GM12878 (cell line): ENCODE measurements at regions not wholly inside any gene's neighbourhood (a gene's known extent, or its start where the extent isn't known, plus 50 kb on each side); places are given as distances from the start of the nearest gene placed in this dataset.

Experiments used
- ATAC-seq: fragments of 200-7000 bp; cut with Tn5 transposase; 3 replicates; pipeline ENCODE4 v1.9.1; 2020; ENCODE audit warnings: mild to moderate bottlenecking, moderate library complexity
- BruUV-seq: library from RNA; stranded (reverse); fragments of 400-500 nt; replicated peaks from 2 replicates; lab custom pipeline; 2021; lab: Mats Ljungman, UMichigan
- CTCF ChIA-PET: fragments of 300-600 bp; sonication (Branson Sonifier 250); formaldehyde crosslinking; extraction: SDS; loops from one replicate; lab custom pipeline; 2021; ENCODE audit warnings: inconsistent platforms; lab: Yijun Ruan, JAX
- POLR2A ChIA-PET: fragments of 350-600 bp; formaldehyde crosslinking; extraction: SDS; loops from one replicate; lab custom pipeline; 2021; ENCODE audit warnings: inconsistent platforms; lab: Charles Lee
- RAD21 ChIA-PET: fragments of 300-600 bp; sonication (Branson Sonifier 250); formaldehyde crosslinking; loops from one replicate; lab custom pipeline; 2023; ENCODE audit warnings: antibody characterized with exemption; ENCODE audit not compliant: unreplicated experiment; lab: Charles Lee
- SMC1A ChIA-PET: fragments of 300-600 bp; sonication (Branson Sonifier 250); formaldehyde crosslinking; loops from one replicate; lab custom pipeline; 2023; ENCODE audit not compliant: unreplicated experiment, uncharacterized antibody; lab: Charles Lee
- DNase-seq: peaks from one replicate; pipeline ENCODE4 v3.0.0-alpha.2; 2011; ENCODE audit warnings: low read depth, low spot score
- FAIRE-seq: peaks from 3 replicates; lab custom pipeline; 2011; peaks lifted over from hg19 to GRCh38; lab: Jason Lieb, UNC
- H2AFZ ChIP-seq: 2 replicates; pipeline ENCODE4 v1.6.0; 2011; ENCODE audit warnings: low read depth, low read length, control low read depth; ENCODE audit not compliant: control insufficient read depth
- H3K27ac ChIP-seq: 2 replicates; pipeline ENCODE4 v1.5.1; 2011; ENCODE audit warnings: control low read depth; ENCODE audit not compliant: control insufficient read depth, insufficient read depth
- H3K27me3 ChIP-seq, 2 experiments: replicated peaks in 1 of 2; 2 replicates each; pipeline versions ENCODE4 v1.6.0 to v1.6.1; 2011; ENCODE audit warnings: low read length in 1 of 2; ENCODE audit not compliant: control insufficient read depth in 2 of 2, insufficient read depth in 2 of 2
- H3K36me3 ChIP-seq, 2 experiments: 2 replicates each; pipeline ENCODE4 v1.5.1; 2011; ENCODE audit warnings: low read length in 1 of 2; ENCODE audit not compliant: control insufficient read depth in 2 of 2, insufficient read depth in 2 of 2
- H3K4me1 ChIP-seq: 2 replicates; pipeline ENCODE4 v1.6.1; 2011; ENCODE audit warnings: mild to moderate bottlenecking, low read length, moderate library complexity, mixed read lengths; ENCODE audit not compliant: control insufficient read depth, insufficient read depth
- H3K4me2 ChIP-seq: 2 replicates; pipeline ENCODE4 v1.6.0; 2011; ENCODE audit warnings: control low read depth; ENCODE audit not compliant: control insufficient read depth, insufficient read depth
- H3K4me3 ChIP-seq: fragments of 200-600 bp; sonication (generic); 2 replicates; pipeline ENCODE4 v1.5.1; 2016
- H3K79me2 ChIP-seq: 2 replicates; pipeline ENCODE4 v1.6.0; 2011; ENCODE audit warnings: low read length; ENCODE audit not compliant: control insufficient read depth, insufficient read depth
- H3K9ac ChIP-seq: 2 replicates; pipeline ENCODE4 v1.8.0; 2011; ENCODE audit warnings: low read length, control low read depth, mixed read lengths; ENCODE audit not compliant: control insufficient read depth, insufficient read depth
- H3K9me3 ChIP-seq: replicated peaks from 3 replicates; pipeline ENCODE4 v1.5.1; 2011; ENCODE audit warnings: mild to moderate bottlenecking, low read length; ENCODE audit not compliant: control insufficient read depth, insufficient read depth
- H4K20me1 ChIP-seq: 2 replicates; pipeline ENCODE4 v1.6.0; 2011; ENCODE audit not compliant: control insufficient read depth, insufficient read depth
- NFXL1 ChIP-seq: fragments of 450-650 bp; IDR thresholded peaks from 2 replicates; pipeline ENCODE4 v1.6.1; 2017; ENCODE audit warnings: antibody characterized with exemption, mild to moderate bottlenecking, borderline replicate concordance
- POU2F2 ChIP-seq: IDR thresholded peaks from 3 replicates; pipeline ENCODE4 v1.6.1; 2011; ENCODE audit warnings: low read depth, mild to moderate bottlenecking, low read length, borderline replicate concordance
- WGBS: methylation state at CpG from one replicate; pipeline ENCODE4 v1.1.6; 2016; ENCODE audit warnings: low lambda C conversion rate; ENCODE audit not compliant: insufficient replicate concordance, insufficient coverage; ENCODE audit errors: missing lambda C conversion rate; 5-methylcytosine and 5-hydroxymethylcytosine counted together
- in situ Hi-C: fragments of 300-500 bp; cut with MboI; formaldehyde crosslinking; loops from 9 replicates; pipeline ENCODE4 v1.14.3; 2018; ENCODE audit warnings: mixed read lengths
- intact Hi-C: fragments of 100-400 bp; cut with micrococcal nuclease; formaldehyde crosslinking; loops from one replicate; pipeline ENCODE4 v1.14.2; 2022; ENCODE audit not compliant: unreplicated experiment
- TF ChIP-seq, protein P1 (sequence below): fragments of 450-650 bp; formaldehyde crosslinking; IDR thresholded peaks from 2 replicates; pipeline ENCODE4 v1.4.0; 2022; ENCODE audit warnings: mild to moderate bottlenecking, moderate library complexity

DNA sequence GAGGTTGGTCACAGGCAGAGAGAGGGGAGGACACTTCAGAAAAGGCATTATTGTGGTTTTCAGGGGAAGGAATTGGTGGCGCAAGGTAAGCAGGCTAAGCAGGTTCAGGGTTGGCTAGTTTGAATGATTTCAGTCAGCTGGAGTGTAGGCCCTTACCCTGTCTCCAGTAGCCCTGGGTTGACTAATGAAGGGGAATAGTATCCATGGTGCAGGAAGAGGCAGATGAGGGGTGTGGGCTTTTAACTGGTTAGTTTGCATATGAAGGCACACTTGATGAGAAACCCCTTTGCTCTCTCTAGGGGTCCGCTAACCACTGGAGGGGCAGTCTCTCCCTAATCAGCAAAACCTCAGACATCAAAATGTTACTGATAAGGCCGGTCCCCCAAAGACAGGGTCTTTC lies 249.7 kb downstream of the AASDHPPT start:
- POLR2A ChIA-PET = no interaction called here
- BruUV-seq = no TSS peak
- no peak for FAIRE-seq

DNA sequence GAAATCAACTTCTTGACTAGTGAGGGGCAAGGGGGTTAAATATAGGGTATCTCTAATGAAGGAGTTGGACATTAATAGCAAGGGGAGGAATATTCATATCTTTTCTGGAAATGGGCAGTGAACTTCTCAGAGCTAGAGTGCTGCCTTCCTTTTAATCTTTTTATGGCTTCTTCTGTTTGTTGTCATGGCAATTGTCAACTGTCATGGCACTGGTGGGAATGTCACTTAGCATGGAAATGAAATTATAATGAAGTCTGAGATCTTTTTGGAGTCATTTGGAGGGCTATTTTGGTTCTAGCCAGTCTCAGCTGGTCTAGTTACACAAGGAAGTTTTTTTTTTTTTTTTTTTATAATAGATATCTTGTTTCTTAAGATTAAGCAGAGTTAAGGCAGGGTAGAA lies 250.2 kb downstream of the AASDHPPT start:
- SMC1A ChIA-PET = interaction anchor here (0.6 kb wide), 1 partner anchor 8 kb away, joined by 3 read pairs; no protein-coding TSS in a partner anchor
- in situ Hi-C loops (no loop called here), intact Hi-C loops (no loop called here)
- Histone ChIP-seq H2AFZ (no peak overlapping the region), H3K36me3 (no peaks in the 10 kb centered on the region), H3K9me3 (no peaks in the 10 kb centered on the region), H3K4me3 (no peak overlapping the region), H3K4me2 (no peak overlapping the region), H3K9ac (no peak overlapping the region), H3K27ac (no peak overlapping the region), H3K27me3 (no peaks in the 10 kb centered on the region), H3K79me2 (no peaks in the 10 kb centered on the region), H3K4me1 (no peaks in the 10 kb centered on the region), H4K20me1 (no peaks in the 10 kb centered on the region)
- CTCF ChIA-PET = interaction anchor here (0.8 kb wide), 1 partner anchor 8 kb away, joined by 7 read pairs; no protein-coding TSS in a partner anchor
- POLR2A ChIA-PET = no interaction called here
- FAIRE-seq = no peak
- ATAC-seq = no peak
- TF ChIP-seq NFXL1 = no peak
- BruUV-seq = no TSS peak
- RAD21 ChIA-PET = no interaction called here
- no peak for DNase-seq

More for the DNA sequence above, 249.7 kb downstream of the AASDHPPT start:
- H4K20me1 ChIP-seq = no peaks in the 10 kb centered on the region
- H3K36me3 ChIP-seq = no peaks in the 10 kb centered on the region
- no peaks in the 10 kb centered on the region for H3K4me1 ChIP-seq
- TF ChIP-seq, protein P1, sequence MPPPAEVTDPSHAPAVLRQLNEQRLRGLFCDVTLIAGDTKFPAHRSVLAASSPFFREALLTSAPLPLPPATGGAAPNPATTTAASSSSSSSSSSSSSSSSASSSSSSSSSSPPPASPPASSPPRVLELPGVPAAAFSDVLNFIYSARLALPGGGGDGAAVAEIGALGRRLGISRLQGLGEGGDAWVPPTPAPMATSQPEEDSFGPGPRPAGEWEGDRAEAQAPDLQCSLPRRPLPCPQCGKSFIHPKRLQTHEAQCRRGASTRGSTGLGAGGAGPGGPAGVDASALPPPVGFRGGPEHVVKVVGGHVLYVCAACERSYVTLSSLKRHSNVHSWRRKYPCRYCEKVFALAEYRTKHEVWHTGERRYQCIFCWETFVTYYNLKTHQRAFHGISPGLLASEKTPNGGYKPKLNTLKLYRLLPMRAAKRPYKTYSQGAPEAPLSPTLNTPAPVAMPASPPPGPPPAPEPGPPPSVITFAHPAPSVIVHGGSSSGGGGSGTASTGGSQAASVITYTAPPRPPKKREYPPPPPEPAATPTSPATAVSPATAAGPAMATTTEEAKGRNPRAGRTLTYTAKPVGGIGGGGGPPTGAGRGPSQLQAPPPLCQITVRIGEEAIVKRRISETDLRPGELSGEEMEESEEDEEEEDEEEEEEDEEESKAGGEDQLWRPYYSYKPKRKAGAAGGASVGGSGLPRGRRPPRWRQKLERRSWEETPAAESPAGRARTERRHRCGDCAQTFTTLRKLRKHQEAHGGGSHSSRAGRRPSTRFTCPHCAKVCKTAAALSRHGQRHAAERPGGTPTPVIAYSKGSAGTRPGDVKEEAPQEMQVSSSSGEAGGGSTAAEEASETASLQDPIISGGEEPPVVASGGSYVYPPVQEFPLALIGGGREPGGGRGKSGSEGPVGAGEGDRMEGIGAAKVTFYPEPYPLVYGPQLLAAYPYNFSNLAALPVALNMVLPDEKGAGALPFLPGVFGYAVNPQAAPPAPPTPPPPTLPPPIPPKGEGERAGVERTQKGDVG (CRISPR knock-in tag) = no peak
- TF ChIP-seq POU2F2 = no peak
- ChIA-PET RAD21 (no interaction called here), CTCF (interaction anchor here (0.8 kb wide), 1 partner anchor 8 kb away, joined by 7 read pairs; no protein-coding TSS in a partner anchor), SMC1A (interaction anchor here (0.6 kb wide), 1 partner anchor 8 kb away, joined by 3 read pairs; no protein-coding TSS in a partner anchor)
- intact Hi-C loops (no loop called here), in situ Hi-C loops (no loop called here)
- WGBS = 29% methylated on average over 3 of the region's 3 CpGs
- ATAC-seq (no peak), DNase-seq (no peak)
- H3K27ac ChIP-seq = no peak overlapping the region
- no peaks in the 10 kb centered on the region for H3K9me3 ChIP-seq
- H3K4me3 ChIP-seq = no peak overlapping the region
- H2AFZ ChIP-seq = no peak overlapping the region
- no peaks in the 10 kb centered on the region for H3K27me3 ChIP-seq
- no peak overlapping the region for H3K9ac ChIP-seq
- no peak overlapping the region for H3K4me2 ChIP-seq
- H3K79me2 ChIP-seq = no peaks in the 10 kb centered on the region
